Activated B cell treated with CpG ODN at 0.5 μM for 24 hours (primary cell): ENCODE measurements at regions not wholly inside any gene's neighbourhood (a gene's known extent, or its start where the extent isn't known, plus 50 kb on each side); places are given as distances from the start of the nearest gene placed in this dataset.

ENCODE experiments used
- ATAC-seq: fragments of 200-7000 bp; cut with Tn5 transposase; one replicate; pipeline ENCODE4 v1.10.0; 2021; ENCODE audit warnings: low read depth, mild to moderate bottlenecking, moderate library complexity
- CTCF ChIA-PET: fragments of 350-600 bp; sonication (Branson Sonifier 250); formaldehyde crosslinking; loops from one replicate; lab custom pipeline; 2021; ENCODE audit warnings: antibody characterized with exemption; lab: Charles Lee
- POLR2A ChIA-PET: fragments of 350-600 bp; sonication (Branson Sonifier 250); formaldehyde crosslinking; loops from one replicate; lab custom pipeline; 2021; ENCODE audit warnings: antibody characterized with exemption; lab: Charles Lee
- DNase-seq: peaks from one replicate; pipeline ENCODE4 v3.0.0; 2022
- H3K27ac Mint-ChIP-seq: one replicate; pipeline ENCODE4 v1.8.0; 2020; ENCODE audit warnings: mixed read lengths
- H3K27me3 Mint-ChIP-seq: one replicate; pipeline ENCODE4 v1.8.0; 2021; ENCODE audit warnings: mixed read lengths
- H3K36me3 Mint-ChIP-seq: one replicate; pipeline ENCODE4 v1.8.0; 2021; ENCODE audit warnings: low read depth, mixed read lengths
- H3K4me1 Mint-ChIP-seq: one replicate; pipeline ENCODE4 v1.8.0; 2021; ENCODE audit warnings: mixed read lengths
- H3K4me3 Mint-ChIP-seq: one replicate; pipeline ENCODE4 v1.8.0; 2020; ENCODE audit warnings: mild to moderate bottlenecking, mixed read lengths
- H3K9me3 Mint-ChIP-seq: one replicate; pipeline ENCODE4 v1.8.0; 2020; ENCODE audit warnings: mixed read lengths
- CTCF ChIP-seq: fragments of 200-600 bp; IDR thresholded peaks from one replicate; pipeline ENCODE4 v1.8.0; 2022; ENCODE audit warnings: antibody characterized with exemption, mild to moderate bottlenecking
- intact Hi-C: fragments of 100-400 bp; cut with micrococcal nuclease; formaldehyde crosslinking; loops from one replicate; pipeline ENCODE4 v1.15.1; 2024

GRCh38 chr20:6426287-6426891, 303.6 kb upstream of the FERMT1 start:
- intact Hi-C loops = no loop called here
- no peak overlapping the region for H3K4me3 Mint-ChIP-seq
- no peak for ATAC-seq
- peaks cover 2% of the 10 kb centered on the region for H3K27me3 Mint-ChIP-seq
- DNase-seq = no peak
- TF ChIP-seq CTCF = no peak
- CTCF ChIA-PET = no interaction called here
- no peaks in the 10 kb centered on the region for H3K4me1 Mint-ChIP-seq
- POLR2A ChIA-PET = no interaction called here
- H3K9me3 Mint-ChIP-seq = no peaks in the 10 kb centered on the region
- H3K36me3 Mint-ChIP-seq = no peaks in the 10 kb centered on the region
- H3K27ac Mint-ChIP-seq = no peak overlapping the region

GRCh38 chr20:6421321-6422248, 298.8 kb upstream of the FERMT1 start:
- ChIA-PET CTCF (no interaction called here), POLR2A (no interaction called here)
- no peak for TF ChIP-seq CTCF
- ATAC-seq (no peak), DNase-seq (no peak)
- H3K36me3 Mint-ChIP-seq = no peaks in the 10 kb centered on the region
- no peak overlapping the region for H3K4me3 Mint-ChIP-seq
- H3K9me3 Mint-ChIP-seq = peaks cover 3% of the 10 kb centered on the region
- H3K27ac Mint-ChIP-seq = no peak overlapping the region
- intact Hi-C loops = no loop called here
- peaks cover 2% of the 10 kb centered on the region for H3K27me3 Mint-ChIP-seq
- no peaks in the 10 kb centered on the region for H3K4me1 Mint-ChIP-seq

- peaks cover 3% of the 10 kb centered on the region for H3K9me3 Mint-ChIP-seq
- POLR2A ChIA-PET = no interaction called here
- CTCF ChIA-PET = no interaction called here
- H3K27me3 Mint-ChIP-seq = peaks cover 2% of the 10 kb centered on the region
- H3K4me1 Mint-ChIP-seq = no peaks in the 10 kb centered on the region
- no peak overlapping the region for H3K4me3 Mint-ChIP-seq
- no peak overlapping the region for H3K27ac Mint-ChIP-seq
- H3K36me3 Mint-ChIP-seq = no peaks in the 10 kb centered on the region
- intact Hi-C loops = no loop called here
- no peak for TF ChIP-seq CTCF
- ATAC-seq = no peak
- DNase-seq = no peak
These were observed 297.5 kb upstream of the FERMT1 start for GRCh38 chr20:6420336-6420735.

- Mint-ChIP-seq H3K4me1 (no peaks in the 10 kb centered on the region), H3K27me3 (peaks cover 2% of the 10 kb centered on the region), H3K27ac (no peak overlapping the region), H3K4me3 (no peak overlapping the region), H3K9me3 (peaks cover 3% of the 10 kb centered on the region), H3K36me3 (no peaks in the 10 kb centered on the region)
- TF ChIP-seq CTCF = no peak
- intact Hi-C loops = no loop called here
- no peak for DNase-seq
- ChIA-PET CTCF (no interaction called here), POLR2A (no interaction called here)
- no peak for ATAC-seq
These were observed 295.9 kb upstream of the FERMT1 start for GRCh38 chr20:6418732-6419131.

- ATAC-seq = no peak
- DNase-seq = no peak
- no peak for TF ChIP-seq CTCF
- Mint-ChIP-seq H3K9me3 (peaks cover 3% of the 10 kb centered on the region), H3K27ac (no peak overlapping the region), H3K4me1 (no peaks in the 10 kb centered on the region), H3K27me3 (no peaks in the 10 kb centered on the region), H3K36me3 (no peaks in the 10 kb centered on the region), H3K4me3 (no peak overlapping the region)
- intact Hi-C loops = no loop called here
- ChIA-PET CTCF (no interaction called here), POLR2A (no interaction called here)
These were observed 293.5 kb upstream of the FERMT1 start for GRCh38 chr20:6416371-6416770.
